K562 (cell line): ENCODE measurements at regions not wholly inside any gene's neighbourhood (a gene's known extent, or its start where the extent isn't known, plus 50 kb on each side); places are given as distances from the start of the nearest gene placed in this dataset.

Experiments
- ATAC-seq: fragments of 200-7000 bp; cut with Tn5 transposase; 3 replicates; pipeline ENCODE4 v1.9.1; 2020; ENCODE audit warnings: moderate library complexity
- BruUV-seq: library from RNA; stranded (reverse); fragments of 400-500 nt; replicated peaks from 2 replicates; lab custom pipeline; 2021; lab: Mats Ljungman, UMichigan
- CTCF ChIA-PET: fragments of 300-600 bp; formaldehyde crosslinking; extraction: SDS; loops from one replicate; lab custom pipeline; 2021; ENCODE audit warnings: low intra/inter-chr PET ratio; lab: Yijun Ruan, JAX
- POLR2A ChIA-PET: fragments of 300-600, 350-650 bp; sonication (Branson Sonifier 250); formaldehyde crosslinking; extraction: SDS; loops from one replicate; lab custom pipeline; 2021; ENCODE audit warnings: antibody characterized with exemption, inconsistent platforms; lab: Yijun Ruan, JAX
- DNase-seq, 4 experiments: peaks; one replicate each; pipeline versions ENCODE4 v3.0.0 to v3.0.0-alpha.2; 2011 to 2018; ENCODE audit warnings: low spot score in 3 of 4, mixed read lengths in 3 of 4; ENCODE audit errors: extremely low read depth in 1 of 4
- FAIRE-seq: peaks from 2 replicates; lab custom pipeline; 2011; peaks lifted over from hg19 to GRCh38; lab: Jason Lieb, UNC
- H2AFZ ChIP-seq: 2 replicates; pipeline ENCODE4 v1.6.0; 2011; ENCODE audit warnings: low read depth, low read length, control low read depth, inconsistent platforms
- H3K27ac ChIP-seq: fragments of 200-600 bp; 3 replicates; pipeline ENCODE4 v1.8.0; 2011; ENCODE audit warnings: low read depth, mild to moderate bottlenecking, control low read depth, inconsistent platforms, low read length, moderate library complexity, mixed read lengths; ENCODE audit errors: extremely low read depth
- H3K27me3 ChIP-seq, 2 experiments: fragments of 300-600 bp in 1 of 2; 2 replicates in 1 of 2; 3 replicates in 1 of 2; pipeline versions ENCODE4 v1.6.0 to v1.8.0; 2011; ENCODE audit warnings: inconsistent platforms in 2 of 2, low read length in 2 of 2, mild to moderate bottlenecking in 1 of 2, mixed read lengths in 1 of 2, moderate library complexity in 1 of 2; ENCODE audit not compliant: control insufficient read depth in 2 of 2, insufficient read depth in 2 of 2
- H3K36me3 ChIP-seq: fragments of 300-600 bp; 3 replicates; pipeline ENCODE4 v1.8.0; 2011; ENCODE audit warnings: mild to moderate bottlenecking, low read length, inconsistent platforms; ENCODE audit not compliant: control insufficient read depth, insufficient read depth
- H3K4me1 ChIP-seq, 2 experiments: fragments of 200-600 bp in 1 of 2; replicated peaks in 1 of 2; 2 replicates in 1 of 2; 3 replicates in 1 of 2; pipeline versions ENCODE4 v1.5.1 to v1.8.0; 2011; ENCODE audit warnings: inconsistent platforms in 2 of 2, low read length in 2 of 2, mild to moderate bottlenecking in 1 of 2, mixed read lengths in 1 of 2, moderate library complexity in 1 of 2; ENCODE audit not compliant: control insufficient read depth in 2 of 2, insufficient read depth in 2 of 2
- H3K4me2 ChIP-seq: 2 replicates; pipeline ENCODE4 v1.6.1; 2011; ENCODE audit warnings: low read length, control low read depth, inconsistent platforms, mixed read lengths; ENCODE audit not compliant: insufficient read depth
- H3K4me3 ChIP-seq: fragments of 200-600 bp; sonication (generic), shearing (Covaris generic); 2 replicates; pipeline ENCODE4 v1.5.1; 2016; ENCODE audit warnings: control low read depth, inconsistent platforms
- H3K79me2 ChIP-seq: fragments of 200-600 bp; 3 replicates; pipeline ENCODE4 v1.8.0; 2011; ENCODE audit warnings: low read length, inconsistent platforms; ENCODE audit not compliant: control insufficient read depth, insufficient read depth
- H3K9ac ChIP-seq, 2 experiments: 2 replicates each; pipeline versions ENCODE4 v1.6.0 to v1.6.1; 2011; ENCODE audit warnings: low read depth in 2 of 2, low read length in 2 of 2, control low read depth in 1 of 2, inconsistent platforms in 1 of 2, mild to moderate bottlenecking in 1 of 2, mixed read lengths in 1 of 2; ENCODE audit not compliant: insufficient read depth in 1 of 2
- H3K9me1 ChIP-seq: one replicate; pipeline ENCODE4 v1.6.0; 2011; ENCODE audit warnings: inconsistent platforms, mild to moderate bottlenecking, low read length, moderate library complexity; ENCODE audit not compliant: control insufficient read depth, insufficient read depth
- H3K9me3 ChIP-seq: replicated peaks from 2 replicates; pipeline ENCODE4 v1.5.1; 2011; ENCODE audit warnings: low read depth, low read length, inconsistent platforms; ENCODE audit not compliant: control insufficient read depth, insufficient read depth
- H4K20me1 ChIP-seq: replicated peaks from 2 replicates; pipeline ENCODE4 v1.6.1; 2011; ENCODE audit warnings: low read length, inconsistent platforms, mixed read lengths; ENCODE audit not compliant: control insufficient read depth, insufficient read depth
- KLF16 ChIP-seq: IDR thresholded peaks from 2 replicates; pipeline ENCODE4 v1.6.1; 2016; ENCODE audit warnings: antibody characterized with exemption
- MYBL2 ChIP-seq, 2 experiments: fragments of 450-650 bp in 1 of 2; sonication (generic) in 1 of 2; formaldehyde crosslinking in 1 of 2; IDR thresholded peaks; 2 replicates each; pipeline versions ENCODE4 v1.6.1 to v1.8.1; 2017 to 2022; ENCODE audit warnings: borderline replicate concordance in 1 of 2, inconsistent platforms in 1 of 2, low read depth in 1 of 2, mild to moderate bottlenecking in 1 of 2, missing genetic modification reagents in 1 of 2, moderate library complexity in 1 of 2
- MYC ChIP-seq, 2 experiments: fragments of 250-450 bp in 1 of 2; sonication (Bioruptor Pico) in 1 of 2; IDR thresholded peaks; 2 replicates each; pipeline versions ENCODE4 v1.5.1 to v1.6.1; 2012 to 2021; ENCODE audit warnings: low read depth in 2 of 2, borderline replicate concordance in 1 of 2, improper control_type of control experiment in 1 of 2, low read length in 1 of 2, mild to moderate bottlenecking in 1 of 2, moderate library complexity in 1 of 2
- RAD21 ChIP-seq, 2 experiments: fragments of 250-450 bp in 1 of 2; fragments of 450-650 bp in 1 of 2; sonication (Bioruptor Pico) in 1 of 2; formaldehyde crosslinking in 1 of 2; IDR thresholded peaks in 1 of 2; conservative IDR thresholded peaks in 1 of 2; 2 replicates each; pipeline versions ENCODE4 v1.4.0 to v1.8.0; 2020 to 2022; ENCODE audit warnings: mild to moderate bottlenecking in 2 of 2, moderate library complexity in 1 of 2
- SMC3 ChIP-seq: conservative IDR thresholded peaks from 2 replicates; pipeline ENCODE4 v1.6.1; 2011; ENCODE audit warnings: low read depth, low read length, improper control_type of control experiment; ENCODE audit not compliant: insufficient read depth
- SUPT5H ChIP-seq: fragments of 450-650 bp; IDR thresholded peaks from 2 replicates; pipeline ENCODE4 v1.6.1; 2016
- WGBS: fragments of 100-300 bp; shearing (Covaris generic); methylation state at CpG from one replicate; pipeline ENCODE4 v1.1.6; 2016; ENCODE audit warnings: low coverage, mixed read lengths; ENCODE audit not compliant: insufficient coverage; ENCODE audit errors: missing lambda C conversion rate; 5-methylcytosine and 5-hydroxymethylcytosine counted together
- in situ Hi-C: fragments of 300-500 bp; cut with MboI; formaldehyde crosslinking; loops from 4 replicates; pipeline ENCODE4 v1.15.0; 2018; ENCODE audit warnings: inconsistent platforms, mixed read lengths
- intact Hi-C: fragments of 100-400 bp; cut with micrococcal nuclease; formaldehyde crosslinking; loops from 2 replicates; pipeline ENCODE4 v1.14.2; 2022
- TF ChIP-seq, protein P1 (sequence below), 2 experiments: IDR thresholded peaks in 1 of 2; conservative IDR thresholded peaks in 1 of 2; 2 replicates each; pipeline ENCODE4 v1.6.1; 2016; ENCODE audit warnings: low read depth in 2 of 2, mild to moderate bottlenecking in 1 of 2, missing compliant biosample characterization in 1 of 2, missing genetic modification characterization in 1 of 2, moderate library complexity in 1 of 2
- TF ChIP-seq, protein P2 (sequence below): fragments of 450-650 bp; IDR thresholded peaks from 2 replicates; pipeline ENCODE4 v1.6.1; 2016; ENCODE audit warnings: mild to moderate bottlenecking
- TF ChIP-seq, protein P3 (sequence below): fragments of 250-450 bp; sonication (Bioruptor Pico); IDR thresholded peaks from 2 replicates; pipeline ENCODE4 v1.8.0; 2022; ENCODE audit warnings: moderate library complexity, mild to moderate bottlenecking, inconsistent platforms

DNA sequence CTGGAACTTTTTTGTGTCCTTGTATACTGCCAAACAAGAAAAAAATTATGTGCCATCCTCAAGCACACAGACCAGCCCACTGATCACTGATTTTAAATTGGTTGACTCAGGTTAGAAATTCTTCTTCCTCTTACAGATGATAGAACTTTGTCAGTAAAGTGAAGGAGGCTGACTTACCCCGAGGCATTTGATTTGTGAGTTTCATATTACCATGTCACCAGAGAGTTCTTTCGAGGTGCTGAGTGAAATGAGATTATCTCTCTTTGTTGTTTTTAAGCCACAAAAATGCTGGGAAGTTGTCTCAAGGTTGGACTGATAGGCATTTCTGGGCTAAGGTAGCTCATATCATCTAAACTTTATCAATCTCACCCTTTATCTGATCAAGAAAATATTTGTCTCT is 78.8 kb upstream of the FAM180A start (continued):
- TF ChIP-seq, protein P1, sequence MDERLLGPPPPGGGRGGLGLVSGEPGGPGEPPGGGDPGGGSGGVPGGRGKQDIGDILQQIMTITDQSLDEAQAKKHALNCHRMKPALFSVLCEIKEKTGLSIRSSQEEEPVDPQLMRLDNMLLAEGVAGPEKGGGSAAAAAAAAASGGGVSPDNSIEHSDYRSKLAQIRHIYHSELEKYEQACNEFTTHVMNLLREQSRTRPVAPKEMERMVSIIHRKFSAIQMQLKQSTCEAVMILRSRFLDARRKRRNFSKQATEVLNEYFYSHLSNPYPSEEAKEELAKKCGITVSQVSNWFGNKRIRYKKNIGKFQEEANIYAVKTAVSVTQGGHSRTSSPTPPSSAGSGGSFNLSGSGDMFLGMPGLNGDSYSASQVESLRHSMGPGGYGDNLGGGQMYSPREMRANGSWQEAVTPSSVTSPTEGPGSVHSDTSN (CRISPR knock-in tag; IDR thresholded peaks at IDR 0.05; ENCODE audit: low read depth) = no peak
- TF ChIP-seq, protein P1 (tag; conservative IDR thresholded peaks at IDR 0.05; ENCODE audit: low read depth) = peak; percentile 46; the same call in 1 of the 2 replicates
- TF ChIP-seq, all 486 proteins: peak for 4

DNA sequence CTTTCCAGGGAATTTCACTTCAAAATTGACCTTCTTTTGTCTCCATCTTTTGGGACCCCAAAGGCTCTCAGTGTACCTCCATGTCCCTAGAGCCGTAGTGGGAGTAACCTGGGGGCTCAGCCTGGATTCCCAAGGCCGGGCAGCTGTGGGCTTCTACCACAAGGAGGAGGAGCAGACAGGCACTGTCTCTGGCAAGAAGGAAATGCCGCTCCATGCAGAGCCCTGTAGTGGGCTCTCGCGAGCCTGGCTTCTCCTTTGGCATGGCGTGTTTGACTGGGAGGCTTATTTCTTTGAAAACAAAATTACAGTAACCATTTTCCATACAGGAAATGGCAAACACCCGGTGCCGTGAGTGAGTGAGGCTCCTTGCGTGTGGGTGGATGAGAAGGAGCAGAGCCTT is 76.8 kb upstream of the FAM180A start:
- Histone ChIP-seq H4K20me1 (no peaks in the 10 kb centered on the region), H3K9ac (no peak overlapping the region), H3K79me2 (no peaks in the 10 kb centered on the region), H3K27me3 (peaks cover 49 to 84% of the 10 kb centered on the region in 2 experiments; a peak in 4 of 5 replicates), H3K27ac (no peak overlapping the region), H3K9me1 (no peaks in the 10 kb centered on the region), H3K9me3 (no peaks in the 10 kb centered on the region), H3K4me3 (no peak overlapping the region), H3K4me2 (0 out of 2 replicates have a peak overlapping the region, but pooled peaks have one; percentile 15), H3K36me3 (no peaks in the 10 kb centered on the region), H3K4me1 (peaks cover 0 to 4% of the 10 kb centered on the region in 2 experiments; a peak in 1 of 5 replicates), H2AFZ (peak overlapping the region; percentile 73)
- CTCF ChIA-PET = interaction anchor here (0.9 to 3.2 kb wide), 2 partner anchors 182 to 184 kb away, joined by 3 to 19 read pairs; no protein-coding TSS in a partner anchor
- intact Hi-C loops (loop anchor here (1.0 to 5.0 kb wide), 2 partner anchors 102 to 184 kb away; no protein-coding TSS in a partner anchor), in situ Hi-C loops (no loop called here)
- 3% methylated on average over 9 of the region's 9 CpGs for WGBS
- POLR2A ChIA-PET = interaction anchor here (0.8 kb wide), 1 partner anchor 32 kb away, joined by 3 read pairs; no protein-coding TSS in a partner anchor
- no TSS peak for BruUV-seq
- peak; percentile 93 for ATAC-seq
- peak in 2 of 4 experiments; percentile 55 to 61 for DNase-seq
- FAIRE-seq = no peak
- TF ChIP-seq KLF16 = peak; percentile 80
- TF ChIP-seq SUPT5H = no peak
- TF ChIP-seq MYBL2 (IDR thresholded peaks at IDR 0.05; ENCODE audit: low read depth) = no peak
- TF ChIP-seq MYBL2 (CRISPR knock-in tag; IDR thresholded peaks at IDR 0.05; ENCODE audit: borderline replicate concordance) = no peak
- TF ChIP-seq SMC3 = peak; percentile 61; the same call in 1 of the 2 replicates
- TF ChIP-seq MYC (IDR thresholded peaks at IDR 0.05; ENCODE audit: low read depth, low read length) = peak; percentile 53; the same call in 1 of the 2 replicates
- no peak for TF ChIP-seq MYC (CRISPR knock-in tag; IDR thresholded peaks at IDR 0.05; ENCODE audit: borderline replicate concordance, low read depth)
- peak; percentile 84 to 85 for TF ChIP-seq RAD21 (CRISPR knock-in tag; conservative IDR thresholded peaks at IDR 0.05 in 1 of 2, IDR thresholded peaks at IDR 0.05 in 1 of 2)
- TF ChIP-seq, protein P2, sequence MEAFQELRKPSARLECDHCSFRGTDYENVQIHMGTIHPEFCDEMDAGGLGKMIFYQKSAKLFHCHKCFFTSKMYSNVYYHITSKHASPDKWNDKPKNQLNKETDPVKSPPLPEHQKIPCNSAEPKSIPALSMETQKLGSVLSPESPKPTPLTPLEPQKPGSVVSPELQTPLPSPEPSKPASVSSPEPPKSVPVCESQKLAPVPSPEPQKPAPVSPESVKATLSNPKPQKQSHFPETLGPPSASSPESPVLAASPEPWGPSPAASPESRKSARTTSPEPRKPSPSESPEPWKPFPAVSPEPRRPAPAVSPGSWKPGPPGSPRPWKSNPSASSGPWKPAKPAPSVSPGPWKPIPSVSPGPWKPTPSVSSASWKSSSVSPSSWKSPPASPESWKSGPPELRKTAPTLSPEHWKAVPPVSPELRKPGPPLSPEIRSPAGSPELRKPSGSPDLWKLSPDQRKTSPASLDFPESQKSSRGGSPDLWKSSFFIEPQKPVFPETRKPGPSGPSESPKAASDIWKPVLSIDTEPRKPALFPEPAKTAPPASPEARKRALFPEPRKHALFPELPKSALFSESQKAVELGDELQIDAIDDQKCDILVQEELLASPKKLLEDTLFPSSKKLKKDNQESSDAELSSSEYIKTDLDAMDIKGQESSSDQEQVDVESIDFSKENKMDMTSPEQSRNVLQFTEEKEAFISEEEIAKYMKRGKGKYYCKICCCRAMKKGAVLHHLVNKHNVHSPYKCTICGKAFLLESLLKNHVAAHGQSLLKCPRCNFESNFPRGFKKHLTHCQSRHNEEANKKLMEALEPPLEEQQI = no peak
- TF ChIP-seq, protein P3, sequence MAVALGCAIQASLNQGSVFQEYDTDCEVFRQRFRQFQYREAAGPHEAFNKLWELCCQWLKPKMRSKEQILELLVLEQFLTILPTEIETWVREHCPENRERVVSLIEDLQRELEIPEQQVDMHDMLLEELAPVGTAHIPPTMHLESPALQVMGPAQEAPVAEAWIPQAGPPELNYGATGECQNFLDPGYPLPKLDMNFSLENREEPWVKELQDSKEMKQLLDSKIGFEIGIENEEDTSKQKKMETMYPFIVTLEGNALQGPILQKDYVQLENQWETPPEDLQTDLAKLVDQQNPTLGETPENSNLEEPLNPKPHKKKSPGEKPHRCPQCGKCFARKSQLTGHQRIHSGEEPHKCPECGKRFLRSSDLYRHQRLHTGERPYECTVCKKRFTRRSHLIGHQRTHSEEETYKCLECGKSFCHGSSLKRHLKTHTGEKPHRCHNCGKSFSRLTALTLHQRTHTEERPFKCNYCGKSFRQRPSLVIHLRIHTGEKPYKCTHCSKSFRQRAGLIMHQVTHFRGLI (CRISPR knock-in tag) = no peak
